ENCODE measurements at regions not wholly inside any gene's neighbourhood (a gene's known extent, or its start where the extent isn't known, plus 50 kb on each side); places are given as distances from the start of the nearest gene placed in this dataset.

DNA sequence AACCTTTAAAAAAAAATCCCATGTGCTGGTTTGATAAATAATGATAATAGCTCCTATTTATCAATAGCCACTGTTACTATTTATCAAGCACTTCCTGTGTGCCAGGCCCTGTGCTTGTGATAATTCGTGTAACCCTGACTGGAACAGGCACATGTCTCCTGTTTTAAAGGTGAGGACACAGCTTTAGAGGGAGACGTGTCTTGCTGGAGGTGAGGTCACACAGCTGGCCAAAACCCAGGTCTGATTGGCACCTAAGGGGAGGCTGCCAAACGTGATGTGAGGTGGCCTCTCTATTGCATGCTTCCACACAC lies 156.6 kb downstream of the VRK1 start:
- H3K36me3 Mint-ChIP-seq (ENCODE audit: insufficient read depth, unreplicated experiment), result no peaks in the 10 kb centered on the region
- Histone ChIP-seq H3K4me1 (no peaks in the 10 kb centered on the region), H3K4me3 (ENCODE audit: low read depth, low read length) (no peak overlapping the region), H3K9me3 (no peaks in the 10 kb centered on the region), H3K36me3 (ENCODE audit: control insufficient read depth, insufficient read depth, low read length) (no peaks in the 10 kb centered on the region), H3K27me3 (replicated peaks; ENCODE audit: control insufficient read depth, insufficient read depth, low read length) (no peaks in the 10 kb centered on the region)
- H3K4me3 Mint-ChIP-seq (ENCODE audit: unreplicated experiment), result no peak overlapping the region
- intact Hi-C loops (cut with micrococcal nuclease; ENCODE audit: unreplicated experiment), result no loop called here
- TF ChIP-seq, protein P1, sequence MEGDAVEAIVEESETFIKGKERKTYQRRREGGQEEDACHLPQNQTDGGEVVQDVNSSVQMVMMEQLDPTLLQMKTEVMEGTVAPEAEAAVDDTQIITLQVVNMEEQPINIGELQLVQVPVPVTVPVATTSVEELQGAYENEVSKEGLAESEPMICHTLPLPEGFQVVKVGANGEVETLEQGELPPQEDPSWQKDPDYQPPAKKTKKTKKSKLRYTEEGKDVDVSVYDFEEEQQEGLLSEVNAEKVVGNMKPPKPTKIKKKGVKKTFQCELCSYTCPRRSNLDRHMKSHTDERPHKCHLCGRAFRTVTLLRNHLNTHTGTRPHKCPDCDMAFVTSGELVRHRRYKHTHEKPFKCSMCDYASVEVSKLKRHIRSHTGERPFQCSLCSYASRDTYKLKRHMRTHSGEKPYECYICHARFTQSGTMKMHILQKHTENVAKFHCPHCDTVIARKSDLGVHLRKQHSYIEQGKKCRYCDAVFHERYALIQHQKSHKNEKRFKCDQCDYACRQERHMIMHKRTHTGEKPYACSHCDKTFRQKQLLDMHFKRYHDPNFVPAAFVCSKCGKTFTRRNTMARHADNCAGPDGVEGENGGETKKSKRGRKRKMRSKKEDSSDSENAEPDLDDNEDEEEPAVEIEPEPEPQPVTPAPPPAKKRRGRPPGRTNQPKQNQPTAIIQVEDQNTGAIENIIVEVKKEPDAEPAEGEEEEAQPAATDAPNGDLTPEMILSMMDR (IDR thresholded peaks at IDR 0.05; ENCODE audit: insufficient read depth in 1 of 2, low read depth in 1 of 2, low read length in 1 of 2, severe bottlenecking in 1 of 2, unreplicated experiment in 1 of 2), result no peak
- ChIA-PET POLR2A (no interaction called here), CTCF (no interaction called here)
- no TSS peak for BruUV-seq (replicated peaks)
- H3K27ac Mint-ChIP-seq (ENCODE audit: unreplicated experiment), result no peak overlapping the region
- no peaks in the 10 kb centered on the region for H3K9me3 Mint-ChIP-seq (ENCODE audit: unreplicated experiment)
- H3K27me3 Mint-ChIP-seq (ENCODE audit: insufficient read depth, unreplicated experiment), result no peaks in the 10 kb centered on the region
- no peak for DNase-seq
- H3K4me1 Mint-ChIP-seq (ENCODE audit: low read depth, unreplicated experiment), result no peaks in the 10 kb centered on the region

DNA sequence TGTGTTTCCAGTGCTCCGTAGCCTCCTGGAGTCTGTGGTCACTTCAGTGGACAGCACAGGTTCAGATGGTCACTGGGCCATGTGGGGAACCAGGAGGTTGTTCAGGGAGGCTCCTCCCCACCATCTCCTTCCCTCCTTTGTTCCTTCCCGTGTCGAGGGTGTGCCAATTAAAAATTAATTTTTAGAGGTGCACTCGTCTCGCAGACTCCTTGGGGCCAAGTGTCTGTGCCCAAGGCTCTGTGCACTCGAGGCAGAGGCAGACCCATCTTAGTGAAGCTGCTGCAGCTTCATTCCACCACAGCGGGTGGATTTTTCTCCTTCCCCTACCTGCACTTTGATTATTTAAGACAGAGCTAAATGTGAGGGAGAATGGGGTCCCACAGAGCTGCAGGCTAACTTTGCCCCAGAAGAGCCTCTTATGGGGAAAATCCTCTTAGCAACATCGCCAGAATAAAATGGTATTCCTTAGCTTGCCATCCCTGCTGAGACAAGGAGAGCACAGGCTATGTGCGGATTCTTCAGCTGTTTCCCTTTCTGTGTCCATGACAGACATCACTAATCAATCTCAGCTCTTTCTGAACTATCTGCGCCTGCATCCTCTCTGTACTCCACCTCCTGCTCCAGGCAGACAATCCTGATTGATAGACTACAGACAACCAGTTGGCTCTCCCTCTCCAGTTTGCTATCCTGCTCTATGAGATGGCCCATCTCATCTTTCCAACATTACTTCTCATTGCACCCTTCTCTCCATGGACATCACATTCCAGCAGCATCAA lies 159.5 kb downstream of the VRK1 start:
- no peaks in the 10 kb centered on the region for H3K36me3 Mint-ChIP-seq (ENCODE audit: insufficient read depth, unreplicated experiment)
- ChIA-PET CTCF (no interaction called here), POLR2A (no interaction called here)
- no peak for DNase-seq
- TF ChIP-seq, protein P1 (IDR thresholded peaks at IDR 0.05; ENCODE audit: insufficient read depth in 1 of 2, low read depth in 1 of 2, low read length in 1 of 2, severe bottlenecking in 1 of 2, unreplicated experiment in 1 of 2), result no peak
- no peak overlapping the region for H3K27ac Mint-ChIP-seq (ENCODE audit: unreplicated experiment)
- no peaks in the 10 kb centered on the region for H3K9me3 Mint-ChIP-seq (ENCODE audit: unreplicated experiment)
- Histone ChIP-seq H3K4me3 (ENCODE audit: low read depth, low read length) (no peak overlapping the region), H3K36me3 (ENCODE audit: control insufficient read depth, insufficient read depth, low read length) (no peaks in the 10 kb centered on the region), H3K4me1 (no peaks in the 10 kb centered on the region), H3K9me3 (no peaks in the 10 kb centered on the region), H3K27me3 (replicated peaks; ENCODE audit: control insufficient read depth, insufficient read depth, low read length) (no peaks in the 10 kb centered on the region)
- H3K4me1 Mint-ChIP-seq (ENCODE audit: low read depth, unreplicated experiment), result no peaks in the 10 kb centered on the region
- H3K4me3 Mint-ChIP-seq (ENCODE audit: unreplicated experiment), result no peak overlapping the region
- no TSS peak for BruUV-seq (replicated peaks)
- intact Hi-C loops (cut with micrococcal nuclease; ENCODE audit: unreplicated experiment), result no loop called here
- H3K27me3 Mint-ChIP-seq (ENCODE audit: insufficient read depth, unreplicated experiment), result no peaks in the 10 kb centered on the region

DNA sequence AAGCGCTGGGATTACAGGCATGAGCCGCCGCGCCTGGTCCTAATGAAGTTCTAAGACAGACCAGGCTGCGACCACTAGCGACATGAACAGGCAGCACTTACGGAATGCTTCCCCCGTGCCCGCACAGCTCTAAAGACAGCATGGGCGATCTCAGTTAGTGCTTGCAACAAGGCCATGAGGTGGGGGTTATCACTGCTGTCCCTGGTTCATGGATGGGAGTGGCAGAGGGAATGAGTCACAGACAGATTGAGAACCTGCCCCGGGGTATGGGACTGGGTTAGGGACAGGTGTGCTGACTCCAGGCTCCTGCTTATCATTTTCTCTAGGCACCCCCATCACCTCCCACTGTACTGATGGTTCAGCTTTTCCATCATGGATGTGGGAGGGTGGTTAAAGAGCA lies 160.9 kb downstream of the VRK1 start:
- intact Hi-C loops (cut with micrococcal nuclease; ENCODE audit: unreplicated experiment), result no loop called here
- no peaks in the 10 kb centered on the region for H3K27me3 ChIP-seq (replicated peaks; ENCODE audit: control insufficient read depth, insufficient read depth, low read length)
- no peaks in the 10 kb centered on the region for H3K4me1 Mint-ChIP-seq (ENCODE audit: low read depth, unreplicated experiment)
- TF ChIP-seq, protein P1 (IDR thresholded peaks at IDR 0.05; ENCODE audit: insufficient read depth in 1 of 2, low read depth in 1 of 2, low read length in 1 of 2, severe bottlenecking in 1 of 2, unreplicated experiment in 1 of 2), result no peak
- BruUV-seq (replicated peaks), result no TSS peak
- no peaks in the 10 kb centered on the region for H3K9me3 Mint-ChIP-seq (ENCODE audit: unreplicated experiment)
- DNase-seq, result no peak
- CTCF ChIA-PET, result no interaction called here
- H3K36me3 ChIP-seq (ENCODE audit: control insufficient read depth, insufficient read depth, low read length), result no peaks in the 10 kb centered on the region
- H3K4me1 ChIP-seq, result no peaks in the 10 kb centered on the region
- H3K27me3 Mint-ChIP-seq (ENCODE audit: insufficient read depth, unreplicated experiment), result no peaks in the 10 kb centered on the region
- H3K4me3 ChIP-seq (ENCODE audit: low read depth, low read length), result no peak overlapping the region
- H3K9me3 ChIP-seq, result no peaks in the 10 kb centered on the region
- no peak overlapping the region for H3K4me3 Mint-ChIP-seq (ENCODE audit: unreplicated experiment)
- POLR2A ChIA-PET, result no interaction called here
- H3K27ac Mint-ChIP-seq (ENCODE audit: unreplicated experiment), result no peak overlapping the region
- no peaks in the 10 kb centered on the region for H3K36me3 Mint-ChIP-seq (ENCODE audit: insufficient read depth, unreplicated experiment)

Data from Caco-2 (cell line).